H1 (cell line): ENCODE measurements at regions not wholly inside any gene's neighbourhood (a gene's known extent, or its start where the extent isn't known, plus 50 kb on each side); places are given as distances from the start of the nearest gene placed in this dataset.

ENCODE experiments used
- CTCF ChIA-PET: fragments of 300-600 bp; sonication (Branson Sonifier 250); formaldehyde crosslinking; loops from one replicate; lab custom pipeline; 2021; ENCODE audit not compliant: partially characterized antibody; lab: Charles Lee
- POLR2A ChIA-PET: fragments of 300-600 bp; sonication (Branson Sonifier 250); formaldehyde crosslinking; loops from one replicate; lab custom pipeline; 2021; ENCODE audit warnings: inconsistent platforms; ENCODE audit not compliant: partially characterized antibody; lab: Charles Lee
- DNase-seq, 2 experiments: peaks; one replicate each; pipeline versions ENCODE4 v3.0.0 to v3.0.0-alpha.2; 2010 to 2022; ENCODE audit warnings: low spot score in 2 of 2, low read depth in 1 of 2, mixed read lengths in 1 of 2
- FAIRE-seq: peaks from 2 replicates; lab custom pipeline; 2011; peaks lifted over from hg19 to GRCh38; lab: Jason Lieb, UNC
- H2AFZ ChIP-seq: 2 replicates; pipeline ENCODE4 v1.8.1; 2012; ENCODE audit warnings: low read length, inconsistent platforms
- H2AK5ac ChIP-seq: 2 replicates; pipeline ENCODE4 v1.6.1; 2013; ENCODE audit warnings: low read depth, low read length
- H2BK120ac ChIP-seq: replicated peaks from 2 replicates; pipeline ENCODE3; 2013; ENCODE audit warnings: low read depth, low read length, inconsistent platforms
- H2BK12ac ChIP-seq: 2 replicates; pipeline ENCODE4 v1.6.1; 2013; ENCODE audit warnings: low read depth, low read length
- H2BK15ac ChIP-seq: 2 replicates; pipeline ENCODE4 v1.6.1; 2013; ENCODE audit warnings: low read length
- H2BK20ac ChIP-seq: 2 replicates; pipeline ENCODE4 v1.6.1; 2013; ENCODE audit warnings: low read length
- H2BK5ac ChIP-seq: 2 replicates; pipeline ENCODE4 v1.6.1; 2013; ENCODE audit warnings: low read depth, low read length
- H3K14ac ChIP-seq: 2 replicates; pipeline ENCODE4 v1.6.1; 2013; ENCODE audit warnings: inconsistent platforms; ENCODE audit not compliant: insufficient read length
- H3K18ac ChIP-seq: 2 replicates; pipeline ENCODE4 v1.6.1; 2013; ENCODE audit warnings: low read length; ENCODE audit errors: extremely low read depth
- H3K23ac ChIP-seq: 2 replicates; pipeline ENCODE4 v1.6.1; 2013; ENCODE audit warnings: inconsistent platforms; ENCODE audit not compliant: insufficient read length
- H3K23me2 ChIP-seq: 2 replicates; pipeline ENCODE4 v1.6.1; 2013; ENCODE audit warnings: low read depth, low read length
- H3K27ac ChIP-seq: 2 replicates; pipeline ENCODE4 v1.6.1; 2011; ENCODE audit warnings: low read depth, low read length, inconsistent platforms
- H3K27me3 ChIP-seq, 4 experiments: replicated peaks in 1 of 4; 1 replicate in 1 of 4; 2 replicates in 3 of 4; pipeline versions ENCODE4 v1.6.1 to v1.8.1; 2011 to 2013; ENCODE audit warnings: low read length in 3 of 4, mild to moderate bottlenecking in 3 of 4, inconsistent platforms in 2 of 4, mixed read lengths in 2 of 4, moderate library complexity in 1 of 4; ENCODE audit not compliant: control insufficient read depth in 3 of 4, insufficient read depth in 3 of 4; ENCODE audit errors: extremely low read depth in 1 of 4
- H3K36me3 ChIP-seq, 4 experiments: 2 replicates each; pipeline versions ENCODE4 v1.6.1 to v1.8.1; 2011 to 2013; ENCODE audit warnings: mild to moderate bottlenecking in 4 of 4, low read length in 3 of 4, moderate library complexity in 2 of 4, control low read depth in 1 of 4, inconsistent platforms in 1 of 4; ENCODE audit not compliant: insufficient read depth in 4 of 4, control insufficient read depth in 2 of 4
- H3K4ac ChIP-seq: replicated peaks from 2 replicates; pipeline ENCODE3; 2013; ENCODE audit warnings: low read length, low read depth, mixed read lengths, inconsistent platforms; ENCODE audit not compliant: insufficient read length
- H3K4me1 ChIP-seq, 4 experiments: replicated peaks in 1 of 4; 1 replicate in 1 of 4; 2 replicates in 3 of 4; pipeline versions ENCODE4 v1.6.1 to v1.8.1; 2011 to 2013; ENCODE audit warnings: low read length in 3 of 4, inconsistent platforms in 2 of 4, mixed read lengths in 1 of 4; ENCODE audit not compliant: insufficient read depth in 4 of 4, control insufficient read depth in 3 of 4
- H3K4me2 ChIP-seq, 2 experiments: 2 replicates each; pipeline versions ENCODE4 v1.6.1 to v1.8.1; 2011 to 2013; ENCODE audit warnings: low read depth in 2 of 2, low read length in 2 of 2, control low read depth in 1 of 2, inconsistent platforms in 1 of 2, mild to moderate bottlenecking in 1 of 2; ENCODE audit not compliant: insufficient read depth in 1 of 2
- H3K4me3 ChIP-seq, 4 experiments: fragments of 200-600, 300-600 bp in 1 of 4; sonication (generic), shearing (Covaris generic), sonication (Bioruptor Twin) in 1 of 4; 2 replicates each; pipeline versions ENCODE4 v1.5.1 to v1.8.1; 2011 to 2016; ENCODE audit warnings: low read length in 4 of 4, low read depth in 3 of 4, control low read depth in 2 of 4, inconsistent platforms in 2 of 4, mild to moderate bottlenecking in 2 of 4, mixed read lengths in 1 of 4, moderate library complexity in 1 of 4; ENCODE audit not compliant: insufficient read depth in 2 of 4; ENCODE audit errors: extremely low read depth in 1 of 4
- H3K56ac ChIP-seq: replicated peaks from 2 replicates; pipeline ENCODE3; 2013; ENCODE audit warnings: low read depth, mild to moderate bottlenecking, mixed read lengths, low read length, inconsistent platforms; ENCODE audit not compliant: insufficient read length
- H3K79me1 ChIP-seq: 2 replicates; pipeline ENCODE4 v1.6.1; 2013; ENCODE audit warnings: low read depth, low read length, control low read depth
- H3K79me2 ChIP-seq, 2 experiments: 2 replicates each; pipeline versions ENCODE4 v1.6.1 to v1.8.1; 2012 to 2013; ENCODE audit warnings: low read length in 2 of 2, mild to moderate bottlenecking in 2 of 2, inconsistent platforms in 1 of 2; ENCODE audit not compliant: insufficient read depth in 2 of 2, control insufficient read depth in 1 of 2
- H3K9ac ChIP-seq, 4 experiments: replicated peaks in 1 of 4; 1 replicate in 1 of 4; 2 replicates in 3 of 4; pipeline versions ENCODE4 v1.6.1 to v1.8.1; 2011 to 2013; ENCODE audit warnings: low read depth in 3 of 4, low read length in 3 of 4, control low read depth in 2 of 4, mild to moderate bottlenecking in 2 of 4, moderate library complexity in 2 of 4, inconsistent platforms in 1 of 4; ENCODE audit errors: extremely low read depth in 1 of 4
- H3K9me3 ChIP-seq, 2 experiments: 2 replicates each; pipeline versions ENCODE4 v1.6.1 to v1.8.1; 2012 to 2013; ENCODE audit warnings: mild to moderate bottlenecking in 2 of 2, moderate library complexity in 2 of 2, control low read depth in 1 of 2, inconsistent platforms in 1 of 2, low read depth in 1 of 2, low read length in 1 of 2, mixed read lengths in 1 of 2; ENCODE audit not compliant: insufficient read depth in 2 of 2
- H4K20me1 ChIP-seq, 2 experiments: replicated peaks in 1 of 2; 2 replicates each; pipeline versions ENCODE3 to v1.8.1; 2011 to 2013; ENCODE audit warnings: inconsistent platforms in 2 of 2, low read length in 2 of 2, mild to moderate bottlenecking in 1 of 2; ENCODE audit not compliant: insufficient read depth in 2 of 2, control insufficient read depth in 1 of 2
- H4K5ac ChIP-seq: 2 replicates; pipeline ENCODE4 v1.6.1; 2013; ENCODE audit warnings: low read length, low read depth, mixed read lengths, inconsistent platforms; ENCODE audit not compliant: insufficient read length
- H4K8ac ChIP-seq: 2 replicates; pipeline ENCODE4 v1.8.0; 2013; ENCODE audit warnings: mild to moderate bottlenecking, moderate library complexity, low read length, inconsistent platforms; ENCODE audit not compliant: insufficient read depth; ENCODE audit errors: extremely low read depth
- H4K91ac ChIP-seq: replicated peaks from 2 replicates; pipeline ENCODE3; 2013; ENCODE audit warnings: low read length, mixed read lengths, inconsistent platforms; ENCODE audit not compliant: insufficient read length
- BCL11A ChIP-seq, 2 experiments: IDR thresholded peaks; one replicate each; pipeline ENCODE4 v1.6.1; 2011; ENCODE audit warnings: low read depth in 2 of 2, low read length in 2 of 2, mild to moderate bottlenecking in 2 of 2
- CBX8 ChIP-seq: fragments of 300-800, 300-1000 bp; sonication (generic); IDR thresholded peaks from 2 replicates; pipeline ENCODE4 v1.7.1; 2016; ENCODE audit warnings: low read depth, low read length, borderline replicate concordance
- CEBPB ChIP-seq: IDR thresholded peaks from 2 replicates; pipeline ENCODE4 v1.6.1; 2012; ENCODE audit warnings: low read depth, low read length
- CTBP2 ChIP-seq: IDR thresholded peaks from 2 replicates; pipeline ENCODE4 v1.7.0; 2011; ENCODE audit warnings: borderline replicate concordance, mild to moderate bottlenecking, moderate library complexity, mixed read lengths, low read length; ENCODE audit not compliant: insufficient read depth, insufficient read length
- EZH2 ChIP-seq: fragments of 200-600 bp; sonication (generic); IDR thresholded peaks from 2 replicates; pipeline ENCODE4 v1.7.1; 2012; ENCODE audit warnings: low read depth, mild to moderate bottlenecking, moderate library complexity, low read length, inconsistent platforms; ENCODE audit not compliant: severe bottlenecking
- JUND ChIP-seq: IDR thresholded peaks from 2 replicates; pipeline ENCODE4 v1.6.1; 2011; ENCODE audit warnings: mild to moderate bottlenecking, improper control_type of control experiment, low read length
- KDM4A ChIP-seq: IDR thresholded peaks from one replicate; pipeline ENCODE4 v1.7.1; 2012; ENCODE audit warnings: low read depth, mild to moderate bottlenecking, moderate library complexity, low read length, inconsistent platforms; ENCODE audit not compliant: severe bottlenecking
- SIN3A ChIP-seq, 2 experiments: IDR thresholded peaks in 1 of 2; conservative IDR thresholded peaks in 1 of 2; 2 replicates each; pipeline ENCODE4 v1.6.1; 2011 to 2012; ENCODE audit warnings: low read length in 2 of 2, improper control_type of control experiment in 1 of 2, low read depth in 1 of 2, mild to moderate bottlenecking in 1 of 2
- SIRT6 ChIP-seq: IDR thresholded peaks from one replicate; pipeline ENCODE4 v1.7.1; 2012; ENCODE audit warnings: low read length, inconsistent platforms
- SIX5 ChIP-seq: IDR thresholded peaks from 2 replicates; pipeline ENCODE4 v1.6.1; 2011; ENCODE audit warnings: mild to moderate bottlenecking, low read depth, low read length
- SP1 ChIP-seq: IDR thresholded peaks from 2 replicates; pipeline ENCODE4 v1.6.1; 2011; ENCODE audit warnings: low read depth, low read length
- TBP ChIP-seq: IDR thresholded peaks from 2 replicates; pipeline ENCODE4 v1.6.1; 2011; ENCODE audit warnings: low read depth, low read length, improper control_type of control experiment
- YY1 ChIP-seq: IDR thresholded peaks from 2 replicates; pipeline ENCODE4 v1.6.1; 2011; ENCODE audit warnings: low read depth, mild to moderate bottlenecking, low read length
- ZNF274 ChIP-seq: IDR thresholded peaks from 2 replicates; pipeline ENCODE4 v1.7.0; 2012; ENCODE audit warnings: low read length, borderline replicate concordance; ENCODE audit errors: extremely low read depth
- WGBS, 2 experiments: shearing (Covaris generic) in 1 of 2; methylation state at CpG; one replicate each; pipeline versions ENCODE4 v1.1.6 to v1.1.7; 2013 to 2015; ENCODE audit warnings: low lambda C conversion rate in 2 of 2, mixed read lengths in 2 of 2, inconsistent platforms in 1 of 2, low coverage in 1 of 2, missing lambda C conversion rate in 1 of 2; ENCODE audit not compliant: insufficient replicate concordance in 2 of 2, insufficient coverage in 1 of 2, insufficient read length in 1 of 2; ENCODE audit errors: extremely low coverage in 1 of 2, missing lambda C conversion rate in 1 of 2; 5-methylcytosine and 5-hydroxymethylcytosine counted together
- TF ChIP-seq, protein P1 (sequence below): IDR thresholded peaks from 2 replicates; pipeline ENCODE4 v1.6.1; 2011; ENCODE audit warnings: low read depth, mild to moderate bottlenecking, low read length; ENCODE audit not compliant: insufficient read depth

- no peak for FAIRE-seq
- no peaks in the 10 kb centered on the region for H3K79me2 ChIP-seq
- no peaks in the 10 kb centered on the region for H3K9me3 ChIP-seq
- no peak overlapping the region for H2AFZ ChIP-seq
- no peak overlapping the region for H3K56ac ChIP-seq
- no peak overlapping the region for H3K18ac ChIP-seq
- no peak overlapping the region for H3K23ac ChIP-seq
- H3K27me3 ChIP-seq: no peaks in the 10 kb centered on the region
- ChIA-PET POLR2A (no interaction called here), CTCF (interaction anchor here (0.9 kb wide), 1 partner anchor 9 kb away, joined by 3 read pairs; no protein-coding TSS in a partner anchor)
- no peak overlapping the region for H3K4ac ChIP-seq
- no peak overlapping the region for H3K4me2 ChIP-seq
- H2BK20ac ChIP-seq: no peak overlapping the region
- no peak overlapping the region for H2BK15ac ChIP-seq
- H2AK5ac ChIP-seq: no peak overlapping the region
- H2BK12ac ChIP-seq: no peak overlapping the region
- H3K79me1 ChIP-seq: no peaks in the 10 kb centered on the region
- H4K8ac ChIP-seq: no peak overlapping the region
- H3K4me3 ChIP-seq: no peak overlapping the region
- H3K27ac ChIP-seq: no peak overlapping the region
- H2BK5ac ChIP-seq: no peak overlapping the region
- no peaks in the 10 kb centered on the region for H3K23me2 ChIP-seq
- WGBS, 2 experiments: 48% methylated on average over 2 of the region's 2 CpGs; no CpG with 5 or more reads in 1 of the 2 experiments
- H3K4me1 ChIP-seq: no peaks in the 10 kb centered on the region
- H4K20me1 ChIP-seq: no peaks in the 10 kb centered on the region
- DNase-seq: no peak
- H3K36me3 ChIP-seq: no peaks in the 10 kb centered on the region
- no peak overlapping the region for H4K5ac ChIP-seq
- H2BK120ac ChIP-seq: no peak overlapping the region
- no peak overlapping the region for H4K91ac ChIP-seq
- no peak overlapping the region for H3K14ac ChIP-seq
- no peak overlapping the region for H3K9ac ChIP-seq
- TF ChIP-seq CEBPB (no peak), EZH2 (no peak), YY1 (no peak), TBP (no peak), BCL11A (IDR thresholded peaks at IDR 0.05; ENCODE audit: low read depth in 2 of 2, low read length in 2 of 2) (no peak), SIRT6 (no peak), CTBP2 (no peak), SP1 (no peak), JUND (no peak), ZNF274 (no peak), CBX8 (no peak), SIN3A (conservative IDR thresholded peaks at IDR 0.05 in 1 of 2, IDR thresholded peaks at IDR 0.05 in 1 of 2; ENCODE audit: low read depth in 1 of 2, low read length in 2 of 2) (no peak), SIX5 (no peak), KDM4A (no peak)
- TF ChIP-seq, protein P1, sequence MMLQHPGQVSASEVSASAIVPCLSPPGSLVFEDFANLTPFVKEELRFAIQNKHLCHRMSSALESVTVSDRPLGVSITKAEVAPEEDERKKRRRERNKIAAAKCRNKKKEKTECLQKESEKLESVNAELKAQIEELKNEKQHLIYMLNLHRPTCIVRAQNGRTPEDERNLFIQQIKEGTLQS: no peak
Measured at GRCh38 chr5:54619731-54620130, 102.2 kb downstream of the SNX18 start.
